ENCODE measurements at regions not wholly inside any gene's neighbourhood (a gene's known extent, or its start where the extent isn't known, plus 50 kb on each side); places are given as distances from the start of the nearest gene placed in this dataset.

- H3K27ac ChIP-seq: no peak overlapping the region
- no peak for TF ChIP-seq ZFX (IDR thresholded peaks at IDR 0.05)
- TF ChIP-seq CTCF (conservative IDR thresholded peaks at IDR 0.05): no peak
Measured at GRCh38 chr2:237257471-237257951, 156.5 kb downstream of the COL6A3 start.

GRCh38 chr2:237258116-237258515, 155.8 kb downstream of the COL6A3 start:
- TF ChIP-seq ZFX (IDR thresholded peaks at IDR 0.05): no peak
- TF ChIP-seq CTCF (conservative IDR thresholded peaks at IDR 0.05): no peak
- no peak overlapping the region for H3K27ac ChIP-seq

GRCh38 chr2:237258615-237259014, 155.3 kb downstream of the COL6A3 start:
- H3K27ac ChIP-seq: no peak overlapping the region
- TF ChIP-seq CTCF (conservative IDR thresholded peaks at IDR 0.05): no peak
- no peak for TF ChIP-seq ZFX (IDR thresholded peaks at IDR 0.05)

- no peak for TF ChIP-seq CTCF (conservative IDR thresholded peaks at IDR 0.05)
- no peak for TF ChIP-seq ZFX (IDR thresholded peaks at IDR 0.05)
- no peak overlapping the region for H3K27ac ChIP-seq
Measured at GRCh38 chr2:237259201-237259600, 154.8 kb downstream of the COL6A3 start.

GRCh38 chr2:237260039-237260620, 153.8 kb downstream of the COL6A3 start:
- TF ChIP-seq ZFX (IDR thresholded peaks at IDR 0.05) (no peak), CTCF (conservative IDR thresholded peaks at IDR 0.05) (no peak)
- H3K27ac ChIP-seq: no peak overlapping the region

GRCh38 chr2:237260686-237261085, 153.3 kb downstream of the COL6A3 start:
- no peak overlapping the region for H3K27ac ChIP-seq
- TF ChIP-seq CTCF (conservative IDR thresholded peaks at IDR 0.05) (no peak), ZFX (IDR thresholded peaks at IDR 0.05) (no peak)

- H3K27ac ChIP-seq: no peak overlapping the region
- TF ChIP-seq CTCF (conservative IDR thresholded peaks at IDR 0.05): no peak
- no peak for TF ChIP-seq ZFX (IDR thresholded peaks at IDR 0.05)
Measured at GRCh38 chr2:237261327-237261726, 152.6 kb downstream of the COL6A3 start.
